GM19455 (cell line): ENCODE measurements at regions not wholly inside any gene's neighbourhood (a gene's known extent, or its start where the extent isn't known, plus 50 kb on each side); places are given as distances from the start of the nearest gene placed in this dataset.

ENCODE experiments used
- ATAC-seq: cut with Tn5 transposase; IDR thresholded peaks from one replicate; pipeline ENCODE4 v1.9.1; 2021; ENCODE audit not compliant: unreplicated experiment

DNA sequence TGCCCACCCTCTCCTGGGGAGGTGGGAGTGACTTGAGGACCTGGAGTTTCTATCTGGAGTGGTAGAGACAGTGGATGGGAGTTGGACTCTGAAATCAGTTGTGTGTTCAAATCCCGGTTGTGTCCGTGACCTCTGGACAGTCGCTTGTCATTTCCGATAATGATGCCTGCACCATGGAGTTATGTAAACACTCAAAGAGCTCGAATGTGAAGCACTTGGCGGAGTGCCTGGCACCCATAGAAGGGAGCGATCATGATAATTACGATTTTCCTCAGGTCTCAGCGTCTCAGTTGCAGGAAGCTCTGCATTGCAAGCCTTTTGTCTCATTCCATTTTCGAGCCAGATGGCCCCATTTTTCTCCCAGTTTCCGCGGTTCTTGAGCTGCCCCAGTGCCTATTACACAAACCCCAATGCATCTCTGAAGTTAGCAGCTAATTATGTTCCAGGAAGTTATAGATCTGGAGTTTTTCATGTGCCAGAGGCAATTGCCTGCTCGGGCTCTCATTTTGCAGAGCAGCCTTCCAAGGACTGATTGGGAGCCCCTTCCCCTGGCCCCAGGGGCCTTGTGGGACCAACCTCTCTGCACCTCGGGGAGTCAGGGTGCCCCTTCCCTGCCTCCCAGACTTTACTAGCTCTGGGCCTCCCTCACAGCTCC lies 175.5 kb upstream of the MVB12B start:
- no peak for ATAC-seq

- ATAC-seq: no peak
Measured at GRCh38 chr9:126151686-126152134, 174.9 kb upstream of the MVB12B start.

- no peak for ATAC-seq
Measured at GRCh38 chr9:126152622-126153362, 173.8 kb upstream of the MVB12B start.

GRCh38 chr9:126153382-126153781 lies 173.2 kb upstream of the MVB12B start:
- no peak for ATAC-seq

- no peak for ATAC-seq
Measured at GRCh38 chr9:126154182-126154827, 172.3 kb upstream of the MVB12B start.

- ATAC-seq: no peak
Measured at GRCh38 chr9:126154869-126155268, 171.8 kb upstream of the MVB12B start.

GRCh38 chr9:126155756-126156664 lies 170.6 kb upstream of the MVB12B start:
- ATAC-seq: no peak

DNA sequence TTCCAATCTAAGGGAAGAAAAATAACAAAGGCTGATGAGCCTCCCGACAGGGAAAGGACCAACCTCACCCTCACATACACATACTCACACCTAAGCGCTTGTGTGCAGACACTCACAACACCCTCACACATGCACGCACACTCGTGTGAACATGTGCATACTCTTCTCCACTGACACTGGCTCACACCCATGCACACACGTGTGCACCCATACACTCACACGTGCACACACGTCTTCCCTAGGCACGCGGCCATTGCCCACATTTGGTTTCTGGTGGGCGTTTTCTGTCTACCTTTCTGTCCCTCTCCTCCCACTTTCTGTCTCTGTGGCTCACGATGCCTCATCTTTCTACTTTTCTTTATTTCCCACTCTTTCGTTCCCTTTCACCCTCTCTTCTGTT lies 169.7 kb upstream of the MVB12B start:
- ATAC-seq: no peak

GRCh38 chr9:126157423-126157822 lies 169.2 kb upstream of the MVB12B start:
- no peak for ATAC-seq

DNA sequence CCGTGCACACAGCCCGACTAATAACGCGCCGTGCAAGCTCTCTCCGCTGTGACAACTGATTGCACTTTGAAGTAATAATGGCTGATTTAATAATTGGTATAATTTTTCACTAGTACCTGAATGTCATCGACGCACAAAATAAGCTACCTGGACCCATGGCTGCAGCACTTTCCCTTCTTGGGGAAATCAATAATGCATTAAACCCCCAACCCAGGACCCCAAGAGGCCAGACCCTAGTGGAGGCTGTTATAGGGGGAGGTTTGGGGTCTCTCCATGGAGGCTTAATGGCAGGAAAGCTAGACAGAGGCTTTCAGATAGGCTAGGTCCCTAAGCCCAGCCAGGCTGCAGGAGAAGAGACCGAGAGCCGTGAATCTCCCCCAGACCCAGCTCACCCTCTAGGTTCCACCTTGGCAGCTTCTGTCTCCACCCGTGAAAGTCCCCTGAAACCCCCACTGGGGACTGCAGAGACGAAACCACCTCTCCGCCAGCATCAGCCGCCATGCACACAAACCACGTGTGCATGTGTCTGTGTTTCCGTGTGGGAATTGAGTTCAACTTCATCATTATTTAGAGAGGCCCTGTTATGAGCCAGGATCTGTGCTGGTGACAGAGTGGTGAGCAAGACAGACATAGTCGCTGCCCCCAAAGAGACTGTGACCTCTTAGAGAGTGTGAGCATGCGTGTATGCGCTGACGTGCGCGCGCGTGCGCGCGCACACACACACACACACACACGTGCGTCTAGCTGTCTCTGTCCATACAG lies 168.6 kb upstream of the MVB12B start:
- no peak for ATAC-seq

DNA sequence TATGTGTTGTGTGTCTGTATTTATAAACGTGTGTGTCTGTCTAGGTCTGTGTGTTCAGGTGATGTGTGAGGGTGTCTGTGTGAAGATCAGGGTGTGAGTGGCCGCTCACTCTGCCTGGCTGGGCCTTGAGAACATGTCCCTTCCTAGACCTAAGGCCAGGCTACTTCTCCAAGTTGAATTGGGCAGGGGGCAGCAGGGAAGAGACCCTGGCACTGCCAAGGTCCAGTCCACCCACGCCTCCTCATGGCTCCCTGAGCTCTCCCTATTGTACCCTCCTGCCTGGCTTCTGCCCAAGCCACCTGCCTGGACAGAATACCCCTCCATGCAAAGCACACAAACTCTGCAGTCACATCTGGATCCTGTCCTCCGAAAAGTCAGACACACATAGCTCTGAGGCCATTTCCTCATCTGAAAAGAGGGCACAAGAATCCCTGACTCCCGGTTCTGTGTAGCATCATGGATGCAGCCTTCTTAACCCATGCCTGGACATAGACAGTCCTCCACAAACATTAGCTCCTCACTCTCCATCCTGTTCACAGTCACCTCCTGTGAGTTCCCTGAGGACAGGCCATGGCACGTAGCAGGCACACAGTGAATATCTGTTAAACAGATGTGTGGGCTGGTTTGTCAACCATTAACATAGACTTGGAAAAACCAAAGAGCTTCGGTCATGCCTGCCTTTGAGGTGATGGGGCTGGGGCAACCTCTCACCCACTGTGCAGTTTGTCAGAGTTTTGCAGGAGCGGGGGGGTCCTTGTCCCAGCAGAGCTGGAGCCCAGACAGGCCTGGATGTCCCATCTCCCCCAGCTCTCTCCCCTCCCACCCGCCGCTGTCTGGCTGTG lies 167.8 kb upstream of the MVB12B start:
- no peak for ATAC-seq

DNA sequence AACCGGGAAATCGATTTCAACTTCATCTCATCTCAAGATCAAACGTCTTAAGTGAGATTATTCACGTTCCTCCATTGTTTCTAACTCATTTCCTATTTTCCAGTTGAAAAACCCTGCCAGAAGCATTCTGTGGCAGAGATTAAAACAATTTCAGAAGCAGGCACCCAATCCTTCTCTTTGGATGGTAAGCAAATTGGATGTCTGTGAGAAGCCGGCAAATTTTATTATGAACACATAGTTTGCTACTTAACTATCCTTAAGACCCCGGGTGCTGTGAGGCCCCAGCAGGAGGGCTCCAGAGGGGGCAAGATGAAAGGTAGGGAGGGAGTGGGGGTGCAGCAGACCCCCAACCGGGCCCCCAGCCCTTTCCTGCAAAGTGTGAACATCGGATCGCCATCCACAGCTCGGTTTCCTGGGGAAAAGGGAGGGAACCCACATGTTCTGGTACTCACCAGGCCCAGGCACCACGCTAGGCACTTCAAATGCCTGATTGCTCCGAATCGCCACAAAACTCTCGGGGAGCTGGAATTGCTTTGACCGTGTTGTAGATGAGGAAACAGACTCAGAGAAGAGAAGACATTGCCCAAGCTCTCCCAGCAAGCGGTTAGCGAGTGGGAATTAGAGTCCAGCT lies 167.1 kb upstream of the MVB12B start:
- ATAC-seq: no peak

DNA sequence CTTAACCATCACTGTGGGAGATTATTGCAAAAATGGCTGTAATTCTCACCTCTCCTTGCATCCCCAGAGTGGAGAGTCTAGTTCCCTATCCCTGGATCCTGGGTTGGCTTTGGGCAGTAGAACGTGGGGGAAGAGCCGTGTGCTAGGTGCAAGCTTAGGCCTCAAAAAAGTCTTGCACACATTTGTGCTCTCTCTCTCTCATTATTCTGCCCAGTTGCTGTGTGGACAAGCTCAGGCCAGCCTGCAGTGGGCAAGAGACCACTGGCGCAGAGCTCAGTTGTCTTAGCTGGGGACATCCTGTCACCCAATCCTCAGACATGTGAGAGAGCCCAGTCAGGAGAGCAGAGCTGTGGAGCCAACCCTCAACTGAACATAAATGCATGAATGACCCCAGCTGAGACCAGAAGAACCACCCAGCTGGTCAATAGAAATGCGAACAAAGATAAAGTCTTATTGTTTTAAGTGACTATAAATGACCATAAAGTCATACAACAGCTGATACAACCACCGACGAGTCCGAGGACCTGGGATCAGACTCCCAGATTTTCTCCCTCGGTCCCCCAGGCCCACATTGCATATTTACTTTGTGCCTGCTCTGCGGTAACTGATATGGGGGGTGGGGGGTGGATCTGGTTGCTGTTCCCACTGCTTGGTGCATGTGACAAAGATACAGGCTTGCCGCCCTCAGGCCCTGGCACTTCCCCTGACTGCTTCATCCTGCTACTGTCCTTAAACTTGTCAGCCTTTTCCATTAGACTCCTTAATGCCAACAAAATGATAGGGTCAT lies 166.4 kb upstream of the MVB12B start:
- no peak for ATAC-seq

- ATAC-seq: no peak
Measured at GRCh38 chr9:126160854-126161329, 165.7 kb upstream of the MVB12B start.

DNA sequence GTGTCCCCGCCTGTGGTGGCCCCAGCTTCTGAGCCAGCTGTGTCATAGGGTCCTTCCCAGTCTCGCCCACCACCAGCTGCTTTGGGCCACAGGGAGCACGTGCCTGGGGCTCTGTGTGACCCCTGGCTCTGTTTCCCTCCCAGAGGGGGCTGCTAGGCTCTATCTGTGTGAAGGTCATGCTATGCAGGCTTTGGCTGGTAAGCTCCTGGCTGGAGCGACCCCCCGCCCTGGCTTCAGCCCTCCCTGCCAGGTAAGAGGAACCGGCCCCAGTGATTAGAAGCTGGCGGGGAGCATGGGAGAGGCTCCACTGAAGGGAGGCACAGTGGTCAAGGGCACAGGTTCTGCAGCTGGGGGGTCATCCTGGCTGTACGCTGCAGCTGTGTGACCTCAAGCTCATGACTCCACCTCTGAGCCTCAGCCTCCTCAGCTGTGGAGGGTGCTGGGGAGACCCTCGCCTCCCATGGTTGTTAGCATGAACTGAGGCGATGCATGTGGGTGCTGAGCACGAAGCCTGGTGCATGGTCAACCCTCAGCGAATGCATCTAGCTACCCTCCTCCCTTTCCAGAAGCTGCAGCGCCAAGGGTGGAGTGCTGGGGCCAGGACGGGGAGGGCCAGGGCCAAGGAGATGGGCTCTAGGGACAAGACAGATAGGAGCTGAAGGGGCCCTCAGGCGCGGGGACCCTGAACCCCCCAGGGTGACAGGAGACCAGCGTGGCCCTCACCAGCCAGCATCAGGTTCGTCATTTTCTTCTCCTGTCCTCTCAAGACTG lies 163.8 kb upstream of the MVB12B start:
- no peak for ATAC-seq

DNA sequence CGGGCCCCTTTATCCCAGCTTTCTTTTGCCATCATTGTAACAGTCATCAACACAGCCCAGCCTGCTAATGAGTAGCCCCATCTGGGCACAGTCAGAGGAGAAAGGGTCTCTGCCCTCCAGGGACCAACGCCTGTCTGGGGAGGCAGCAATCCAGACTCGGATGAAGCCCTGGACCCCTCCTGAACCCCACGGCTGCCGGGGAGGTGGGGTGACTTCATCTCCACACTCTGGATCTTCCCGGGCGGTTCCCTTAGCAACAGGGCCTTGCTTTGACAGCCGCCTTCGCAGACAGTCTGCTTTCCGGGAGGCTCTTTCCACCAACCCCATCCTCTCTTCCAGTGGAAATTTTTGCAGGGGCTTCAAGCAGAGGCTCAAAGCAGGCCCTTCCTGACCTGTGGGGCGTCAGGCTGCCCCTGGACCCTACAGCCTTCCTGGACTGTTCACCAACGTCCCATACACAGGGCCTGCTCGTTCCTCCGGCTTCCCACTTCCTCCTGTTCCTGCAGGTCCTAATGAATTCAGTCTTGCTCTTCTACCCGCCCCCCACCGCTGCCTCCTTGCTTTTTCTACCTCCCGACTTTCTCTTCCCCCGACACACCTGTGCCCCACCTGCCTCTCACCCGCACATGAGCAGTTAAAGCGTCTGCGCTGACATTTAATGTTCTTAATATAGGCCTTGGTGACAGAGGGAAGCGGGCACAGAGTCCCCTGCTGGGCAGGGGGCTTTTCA lies 161.7 kb upstream of the MVB12B start:
- ATAC-seq: no peak

DNA sequence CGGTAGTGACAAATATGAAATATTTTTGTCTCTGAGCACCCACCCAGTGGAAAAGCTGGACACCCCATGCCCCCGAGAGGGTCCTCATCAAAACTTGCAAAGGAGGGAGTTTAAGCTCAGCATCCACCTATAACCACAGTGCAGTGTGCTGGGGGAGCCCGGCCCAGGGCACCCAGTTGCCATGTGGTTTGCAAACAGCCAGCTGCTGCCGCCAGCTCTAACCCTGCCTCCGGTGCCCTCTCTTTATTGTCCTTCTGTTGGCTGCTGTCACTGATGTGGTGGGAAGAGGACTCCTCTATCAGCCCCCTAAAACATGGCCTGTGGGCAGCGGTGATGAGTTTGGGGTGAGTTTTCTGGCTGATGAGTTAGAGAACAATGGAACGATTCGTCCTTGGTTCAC lies 160.9 kb upstream of the MVB12B start:
- ATAC-seq: no peak
